HCT116 (cell line): ENCODE measurements at regions not wholly inside any gene's neighbourhood (a gene's known extent, or its start where the extent isn't known, plus 50 kb on each side); places are given as distances from the start of the nearest gene placed in this dataset.

Experiments used
- ATAC-seq: fragments of 200-7000 bp; cut with Tn5 transposase; 2 replicates; pipeline ENCODE4 v1.9.1; 2020; ENCODE audit warnings: mild to moderate bottlenecking, moderate library complexity
- BruUV-seq: library from RNA; stranded (reverse); fragments of 400-500 nt; replicated peaks from 2 replicates; lab custom pipeline; 2021; lab: Mats Ljungman, UMichigan
- CTCF ChIA-PET: fragments of 300-600 bp; sonication (Branson Sonifier 250); formaldehyde crosslinking; loops from one replicate; lab custom pipeline; 2021; ENCODE audit warnings: antibody characterized with exemption; lab: Charles Lee
- POLR2A ChIA-PET: fragments of 300-600, 350-600 bp; sonication (Branson Sonifier 250); formaldehyde crosslinking; loops from one replicate; lab custom pipeline; 2021; ENCODE audit warnings: antibody characterized with exemption; lab: Charles Lee
- RAD21 ChIA-PET, 2 experiments: fragments of 300-600 bp; sonication (Branson Sonifier 250); formaldehyde crosslinking; loops; one replicate each; lab custom pipeline; 2023; ENCODE audit warnings: low total read pairs in 2 of 2; ENCODE audit not compliant: uncharacterized antibody in 2 of 2, unreplicated experiment in 2 of 2, low non-redundant PET in 1 of 2; lab: Charles Lee
- DNase-seq: peaks from one replicate; pipeline ENCODE4 v3.0.0-alpha.2; 2010; ENCODE audit warnings: low read depth, low spot score
- H2AFZ ChIP-seq: fragments of 200-600 bp; shearing (Covaris generic), sonication (generic); 2 replicates; pipeline ENCODE4 v1.6.1; 2017; ENCODE audit warnings: low read depth, mixed run types, mixed read lengths, antibody characterized with exemption, low read length; ENCODE audit not compliant: poor library complexity, severe bottlenecking
- H3K27ac ChIP-seq: 2 replicates; pipeline ENCODE4 v1.5.1; 2012; ENCODE audit warnings: low read depth, low read length
- H3K27me3 ChIP-seq: fragments of 200-600 bp; sonication (generic); 2 replicates; pipeline ENCODE4 v1.6.1; 2016; ENCODE audit warnings: mixed run types, low read length, mixed read lengths; ENCODE audit not compliant: insufficient read depth
- H3K36me3 ChIP-seq, 2 experiments: fragments of 200-500 bp in 1 of 2; fragments of 200-600 bp in 1 of 2; sonication (Bioruptor generic) in 1 of 2; sonication (generic) in 1 of 2; 2 replicates each; pipeline versions ENCODE4 v1.5.1 to v1.6.1; 2014 to 2016; ENCODE audit warnings: low read length in 2 of 2, inconsistent platforms in 1 of 2, mixed read lengths in 1 of 2, mixed run types in 1 of 2; ENCODE audit not compliant: insufficient read depth in 2 of 2, control insufficient read depth in 1 of 2
- H3K4me1 ChIP-seq, 2 experiments: fragments of 200-600 bp in 1 of 2; sonication (generic) in 1 of 2; 2 replicates each; pipeline versions ENCODE4 v1.5.1 to v1.6.1; 2012 to 2017; ENCODE audit warnings: low read length in 2 of 2, inconsistent platforms in 1 of 2, mild to moderate bottlenecking in 1 of 2, mixed read lengths in 1 of 2, mixed run types in 1 of 2, moderate library complexity in 1 of 2; ENCODE audit not compliant: insufficient read depth in 2 of 2, control insufficient read depth in 1 of 2
- H3K4me2 ChIP-seq: fragments of 200-600 bp; sonication (generic); 2 replicates; pipeline ENCODE4 v1.6.1; 2017; ENCODE audit warnings: mixed run types, low read length, mixed read lengths
- H3K4me3 ChIP-seq, 2 experiments: fragments of 200-600 bp in 1 of 2; sonication (generic) in 1 of 2; replicated peaks in 1 of 2; 2 replicates each; pipeline ENCODE4 v1.5.1; 2011 to 2016; ENCODE audit warnings: low read length in 2 of 2, control low read depth in 1 of 2, low read depth in 1 of 2, mild to moderate bottlenecking in 1 of 2, mixed read lengths in 1 of 2, mixed run types in 1 of 2
- H3K79me2 ChIP-seq: fragments of 200-600 bp; sonication (generic); 2 replicates; pipeline ENCODE4 v1.6.1; 2017; ENCODE audit warnings: mild to moderate bottlenecking, mixed run types, low read length, moderate library complexity, mixed read lengths; ENCODE audit not compliant: insufficient read depth
- H3K9ac ChIP-seq: fragments of 200-600 bp; sonication (generic); 2 replicates; pipeline ENCODE4 v1.6.1; 2016; ENCODE audit warnings: low read length, mixed read lengths
- H3K9me2 ChIP-seq: fragments of 200-600 bp; sonication (generic), shearing (Covaris generic); 2 replicates; pipeline ENCODE4 v1.6.1; 2017; ENCODE audit warnings: mixed run types, mild to moderate bottlenecking, moderate library complexity; ENCODE audit not compliant: insufficient read depth
- H3K9me3 ChIP-seq, 2 experiments: fragments of 200-500 bp in 1 of 2; fragments of 200-600 bp in 1 of 2; sonication (Bioruptor generic) in 1 of 2; sonication (generic) in 1 of 2; 2 replicates each; pipeline ENCODE4 v1.6.1; 2014 to 2017; ENCODE audit warnings: low read length in 2 of 2, mixed read lengths in 2 of 2, inconsistent platforms in 1 of 2, low read depth in 1 of 2, mild to moderate bottlenecking in 1 of 2, mixed run types in 1 of 2, moderate library complexity in 1 of 2; ENCODE audit not compliant: control insufficient read depth in 1 of 2, insufficient read depth in 1 of 2
- H4K20me1 ChIP-seq: fragments of 200-600 bp; sonication (generic), shearing (Covaris generic); 2 replicates; pipeline ENCODE4 v1.6.1; 2017; ENCODE audit warnings: mixed run types, mild to moderate bottlenecking, moderate library complexity; ENCODE audit not compliant: insufficient read depth
- CEBPB ChIP-seq: IDR thresholded peaks from 2 replicates; pipeline ENCODE4 v1.6.1; 2012; ENCODE audit warnings: low read depth
- EGR1 ChIP-seq: IDR thresholded peaks from 2 replicates; pipeline ENCODE4 v1.6.1; 2012; ENCODE audit warnings: low read depth
- ELF1 ChIP-seq: IDR thresholded peaks from 2 replicates; pipeline ENCODE4 v1.6.1; 2012; ENCODE audit warnings: low read depth, borderline replicate concordance
- EZH2 ChIP-seq: fragments of 200-600 bp; sonication (generic); IDR thresholded peaks from 2 replicates; pipeline ENCODE4 v1.6.1; 2017; ENCODE audit warnings: antibody characterized with exemption, mixed run types
- EZH2phosphoT487 ChIP-seq: fragments of 200-600 bp; IDR thresholded peaks from 2 replicates; pipeline ENCODE4 v1.6.1; 2018; ENCODE audit warnings: antibody characterized with exemption, borderline replicate concordance
- FOSL1 ChIP-seq: IDR thresholded peaks from 2 replicates; pipeline ENCODE4 v1.6.1; 2012; ENCODE audit warnings: low read depth
- POLR2A ChIP-seq: IDR thresholded peaks from 2 replicates; pipeline ENCODE4 v1.7.0; 2011; ENCODE audit warnings: borderline replicate concordance; ENCODE audit not compliant: insufficient read depth, insufficient read length; ENCODE audit errors: extremely low read depth
- POLR2AphosphoS5 ChIP-seq: IDR thresholded peaks from 2 replicates; pipeline ENCODE4 v1.6.1; 2011; ENCODE audit warnings: mild to moderate bottlenecking, low read depth, low read length, moderate library complexity
- YY1 ChIP-seq: IDR thresholded peaks from 2 replicates; pipeline ENCODE4 v1.6.1; 2011; ENCODE audit warnings: low read length, low read depth, moderate library complexity, mild to moderate bottlenecking; ENCODE audit not compliant: insufficient replicate concordance; ENCODE audit errors: extremely low read depth
- ZBTB33 ChIP-seq: IDR thresholded peaks from 2 replicates; pipeline ENCODE4 v1.6.1; 2011; ENCODE audit warnings: mild to moderate bottlenecking, low read length, moderate library complexity; ENCODE audit not compliant: insufficient replicate concordance; ENCODE audit errors: extremely low read depth
- ZNF274 ChIP-seq: fragments of 200-500 bp; sonication (Bioruptor generic); IDR thresholded peaks from 2 replicates; pipeline ENCODE4 v1.6.1; 2014; ENCODE audit warnings: mild to moderate bottlenecking, low read depth, low read length, inconsistent platforms
- intact Hi-C: fragments of 100-400 bp; cut with micrococcal nuclease; formaldehyde crosslinking; loops from 2 replicates; pipeline ENCODE4 v1.10.0; 2022
- TF ChIP-seq, protein P1 (sequence below), 3 experiments: fragments of 200-600 bp in 1 of 3; sonication (generic) in 1 of 3; IDR thresholded peaks in 2 of 3; conservative IDR thresholded peaks in 1 of 3; 2 replicates each; pipeline ENCODE4 v1.5.1; 2012 to 2017; ENCODE audit warnings: low read depth in 2 of 3, low read length in 2 of 3, antibody characterized with exemption in 1 of 3, borderline replicate concordance in 1 of 3, control low read depth in 1 of 3, mild to moderate bottlenecking in 1 of 3, mixed read lengths in 1 of 3, mixed run types in 1 of 3, moderate library complexity in 1 of 3; ENCODE audit not compliant: insufficient read depth in 1 of 3

- H3K9ac ChIP-seq = no peak overlapping the region
- H3K27me3 ChIP-seq = no peaks in the 10 kb centered on the region
- no peak overlapping the region for H3K4me3 ChIP-seq
- no peak overlapping the region for H2AFZ ChIP-seq
- H3K9me2 ChIP-seq = no peaks in the 10 kb centered on the region
- H3K4me2 ChIP-seq = no peak overlapping the region
- H3K36me3 ChIP-seq = no peaks in the 10 kb centered on the region
- no peak for DNase-seq
- TF ChIP-seq POLR2A (no peak), YY1 (no peak), FOSL1 (no peak), EZH2phosphoT487 (no peak), CEBPB (no peak), ZNF274 (no peak), ELF1 (no peak), EZH2 (no peak), ZBTB33 (no peak), EGR1 (no peak), POLR2AphosphoS5 (no peak)
- TF ChIP-seq, protein P1, sequence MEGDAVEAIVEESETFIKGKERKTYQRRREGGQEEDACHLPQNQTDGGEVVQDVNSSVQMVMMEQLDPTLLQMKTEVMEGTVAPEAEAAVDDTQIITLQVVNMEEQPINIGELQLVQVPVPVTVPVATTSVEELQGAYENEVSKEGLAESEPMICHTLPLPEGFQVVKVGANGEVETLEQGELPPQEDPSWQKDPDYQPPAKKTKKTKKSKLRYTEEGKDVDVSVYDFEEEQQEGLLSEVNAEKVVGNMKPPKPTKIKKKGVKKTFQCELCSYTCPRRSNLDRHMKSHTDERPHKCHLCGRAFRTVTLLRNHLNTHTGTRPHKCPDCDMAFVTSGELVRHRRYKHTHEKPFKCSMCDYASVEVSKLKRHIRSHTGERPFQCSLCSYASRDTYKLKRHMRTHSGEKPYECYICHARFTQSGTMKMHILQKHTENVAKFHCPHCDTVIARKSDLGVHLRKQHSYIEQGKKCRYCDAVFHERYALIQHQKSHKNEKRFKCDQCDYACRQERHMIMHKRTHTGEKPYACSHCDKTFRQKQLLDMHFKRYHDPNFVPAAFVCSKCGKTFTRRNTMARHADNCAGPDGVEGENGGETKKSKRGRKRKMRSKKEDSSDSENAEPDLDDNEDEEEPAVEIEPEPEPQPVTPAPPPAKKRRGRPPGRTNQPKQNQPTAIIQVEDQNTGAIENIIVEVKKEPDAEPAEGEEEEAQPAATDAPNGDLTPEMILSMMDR (IDR thresholded peaks at IDR 0.05 in 2 of 3, conservative IDR thresholded peaks at IDR 0.05 in 1 of 3; ENCODE audit: borderline replicate concordance in 1 of 3, insufficient read depth in 1 of 3, low read depth in 2 of 3, low read length in 2 of 3) = no peak
- TF ChIP-seq, all 23 proteins: peak for 0
- no TSS peak for BruUV-seq
- no peaks in the 10 kb centered on the region for H3K9me3 ChIP-seq
- CTCF ChIA-PET = no interaction called here
- no peaks in the 10 kb centered on the region for H3K79me2 ChIP-seq
- intact Hi-C loops = no loop called here
- H3K4me1 ChIP-seq = no peaks in the 10 kb centered on the region
- RAD21 ChIA-PET = no interaction called here
- H4K20me1 ChIP-seq = no peaks in the 10 kb centered on the region
- H3K27ac ChIP-seq = no peak overlapping the region
- no peak for ATAC-seq
- POLR2A ChIA-PET = no interaction called here
Measured at GRCh38 chr13:76043874-76044273, 407.7 kb downstream of the LMO7 start.
